IPS DF 4.7 (cell line): ENCODE measurements at regions not wholly inside any gene's neighbourhood (a gene's known extent, or its start where the extent isn't known, plus 50 kb on each side); places are given as distances from the start of the nearest gene placed in this dataset.
"Not testable (repeated sequence)": the region's sequence is repeated elsewhere in the genome, so short reads cannot be mapped to it uniquely, and the experiment has no call there.

Source experiments
- DNase-seq: peaks from one replicate; pipeline ENCODE4 v3.0.0-alpha.2; 2013; ENCODE audit warnings: low spot score; ENCODE audit errors: extremely low read depth

- no peak for DNase-seq
Measured at GRCh38 chr1:188937965-188938551, 1539.6 kb downstream of the BRINP3 start.

GRCh38 chr1:188941986-188942385, 1535.7 kb downstream of the BRINP3 start:
- DNase-seq = no peak

GRCh38 chr1:188949701-188950100, 1528.0 kb downstream of the BRINP3 start:
- DNase-seq = no peak

GRCh38 chr1:188958461-188959115, 1519.1 kb downstream of the BRINP3 start:
- DNase-seq = no peak

- no peak for DNase-seq
Measured at GRCh38 chr1:188986745-188987417, 1490.8 kb downstream of the BRINP3 start.

GRCh38 chr1:188988589-188988988, 1489.1 kb downstream of the BRINP3 start:
- no peak for DNase-seq

GRCh38 chr1:188991221-188991930, 1486.3 kb downstream of the BRINP3 start:
- no peak for DNase-seq

GRCh38 chr1:189007824-189008223, 1469.8 kb downstream of the BRINP3 start:
- no peak for DNase-seq

- no peak for DNase-seq
Measured at GRCh38 chr1:189021577-189021976, 1456.1 kb downstream of the BRINP3 start.

- no peak for DNase-seq
Measured at GRCh38 chr1:189022015-189022414, 1455.6 kb downstream of the BRINP3 start.

- no peak for DNase-seq
Measured at GRCh38 chr1:189027512-189027911, 1450.2 kb downstream of the BRINP3 start.

GRCh38 chr1:189033169-189033568, 1444.5 kb downstream of the BRINP3 start:
- no peak for DNase-seq

- no peak for DNase-seq
Measured at GRCh38 chr1:189036628-189037027, 1441.0 kb downstream of the BRINP3 start.

GRCh38 chr1:189046127-189046526, 1431.5 kb downstream of the BRINP3 start:
- no peak for DNase-seq

- no peak for DNase-seq
Measured at GRCh38 chr1:189084811-189085210, 1392.9 kb downstream of the BRINP3 start.

- DNase-seq = no peak
Measured at GRCh38 chr1:189103956-189104355, 1373.7 kb downstream of the BRINP3 start.

GRCh38 chr1:189117072-189117770, 1360.4 kb downstream of the BRINP3 start:
- no peak for DNase-seq

- no peak for DNase-seq
Measured at GRCh38 chr1:189121941-189122340, 1355.7 kb downstream of the BRINP3 start.

- DNase-seq = no peak
Measured at GRCh38 chr1:189125694-189126093, 1352.0 kb downstream of the BRINP3 start.

GRCh38 chr1:189131576-189131975, 1346.1 kb downstream of the BRINP3 start:
- no peak for DNase-seq

GRCh38 chr1:189139748-189140147, 1337.9 kb downstream of the BRINP3 start:
- DNase-seq = not testable (repeated sequence)
